ENCODE measurements at regions not wholly inside any gene's neighbourhood (a gene's known extent, or its start where the extent isn't known, plus 50 kb on each side); places are given as distances from the start of the nearest gene placed in this dataset.

GRCh38 chr11:23543651-23544222 lies 683.5 kb upstream of the CCDC179 start:
- no peak for DNase-seq (ENCODE audit: low read depth in 2 of 3, low spot score in 1 of 3)

- no peak for DNase-seq (ENCODE audit: low read depth in 2 of 3, low spot score in 1 of 3)
Measured at GRCh38 chr11:23551706-23552105, 691.4 kb upstream of the CCDC179 start.

GRCh38 chr11:23554002-23554401 lies 693.7 kb upstream of the CCDC179 start:
- no peak for DNase-seq (ENCODE audit: low read depth in 2 of 3, low spot score in 1 of 3)

- no peak for DNase-seq (ENCODE audit: low read depth in 2 of 3, low spot score in 1 of 3)
Measured at GRCh38 chr11:23555085-23555484, 694.8 kb upstream of the CCDC179 start.

GRCh38 chr11:23556163-23556750 lies 696.0 kb upstream of the CCDC179 start:
- no peak for DNase-seq (ENCODE audit: low read depth in 2 of 3, low spot score in 1 of 3)

- DNase-seq (ENCODE audit: low read depth in 2 of 3, low spot score in 1 of 3): no peak
Measured at GRCh38 chr11:23563591-23563990, 703.3 kb upstream of the CCDC179 start.

- DNase-seq (ENCODE audit: low read depth in 2 of 3, low spot score in 1 of 3): no peak
Measured at GRCh38 chr11:23564370-23564769, 704.1 kb upstream of the CCDC179 start.

GRCh38 chr11:23569134-23569533 lies 708.9 kb upstream of the CCDC179 start:
- DNase-seq (ENCODE audit: low read depth in 2 of 3, low spot score in 1 of 3): no peak

- no peak for DNase-seq (ENCODE audit: low read depth in 2 of 3, low spot score in 1 of 3)
Measured at GRCh38 chr11:23569547-23569946, 709.3 kb upstream of the CCDC179 start.

GRCh38 chr11:23570828-23571227 lies 710.6 kb upstream of the CCDC179 start:
- DNase-seq (ENCODE audit: low read depth in 2 of 3, low spot score in 1 of 3): no peak

GRCh38 chr11:23573429-23573828 lies 713.2 kb upstream of the CCDC179 start:
- DNase-seq (ENCODE audit: low read depth in 2 of 3, low spot score in 1 of 3): no peak

GRCh38 chr11:23574149-23574548 lies 713.9 kb upstream of the CCDC179 start:
- DNase-seq (ENCODE audit: low read depth in 2 of 3, low spot score in 1 of 3): no peak

- no peak for DNase-seq (ENCODE audit: low read depth in 2 of 3, low spot score in 1 of 3)
Measured at GRCh38 chr11:23577296-23577695, 717.0 kb upstream of the CCDC179 start.

GRCh38 chr11:23585416-23586104 lies 725.3 kb upstream of the CCDC179 start:
- DNase-seq (ENCODE audit: low read depth in 2 of 3, low spot score in 1 of 3): no peak

GRCh38 chr11:23586173-23586572 lies 725.9 kb upstream of the CCDC179 start:
- no peak for DNase-seq (ENCODE audit: low read depth in 2 of 3, low spot score in 1 of 3)

- no peak for DNase-seq (ENCODE audit: low read depth in 2 of 3, low spot score in 1 of 3)
Measured at GRCh38 chr11:23590596-23591308, 730.5 kb upstream of the CCDC179 start.

GRCh38 chr11:23594755-23595154 lies 734.5 kb upstream of the CCDC179 start:
- DNase-seq (ENCODE audit: low read depth in 2 of 3, low spot score in 1 of 3): no peak

GRCh38 chr11:23604966-23605365 lies 744.7 kb upstream of the CCDC179 start:
- no peak for DNase-seq (ENCODE audit: low read depth in 2 of 3, low spot score in 1 of 3)

- no peak for DNase-seq (ENCODE audit: low read depth in 2 of 3, low spot score in 1 of 3)
Measured at GRCh38 chr11:23606191-23606590, 745.9 kb upstream of the CCDC179 start.

- no peak for DNase-seq (ENCODE audit: low read depth in 2 of 3, low spot score in 1 of 3)
Measured at GRCh38 chr11:23611726-23612125, 751.5 kb upstream of the CCDC179 start.

GRCh38 chr11:23620617-23621016 lies 760.3 kb upstream of the CCDC179 start:
- no peak for DNase-seq (ENCODE audit: low read depth in 2 of 3, low spot score in 1 of 3)

- DNase-seq (ENCODE audit: low read depth in 2 of 3, low spot score in 1 of 3): no peak
Measured at GRCh38 chr11:23632293-23632692, 772.0 kb upstream of the CCDC179 start.

Measured in stimulated activated CD4-positive, alpha-beta T cell treated with anti-CD3 and anti-CD28 coated beads, Interleukin-12 subunit alpha, Interleukin-12 subunit beta, amount 100 ng/mL, for 48 hours (primary cell).